ENCODE measurements at regions not wholly inside any gene's neighbourhood (a gene's known extent, or its start where the extent isn't known, plus 50 kb on each side); places are given as distances from the start of the nearest gene placed in this dataset.

- TF ChIP-seq CTCF (conservative IDR thresholded peaks at IDR 0.05 in 1 of 2, IDR thresholded peaks at IDR 0.05 in 1 of 2; ENCODE audit: extremely low read depth in 1 of 2, insufficient read depth in 1 of 2, low read depth in 1 of 2, low read length in 2 of 2), result no peak
- no peak for TF ChIP-seq EZH2 (IDR thresholded peaks at IDR 0.05; ENCODE audit: borderline replicate concordance, low read length)
These were observed 154.4 kb upstream of the HNMT start for GRCh38 chr2:137809837-137810236.
